GM19239 (cell line): ENCODE measurements at regions not wholly inside any gene's neighbourhood (a gene's known extent, or its start where the extent isn't known, plus 50 kb on each side); places are given as distances from the start of the nearest gene placed in this dataset.

Source experiments
- DNase-seq: peaks from one replicate; pipeline ENCODE4 v3.0.0; 2011; ENCODE audit warnings: low spot score; ENCODE audit not compliant: insufficient read length
- FAIRE-seq: peaks from 2 replicates; lab custom pipeline; 2011; peaks lifted over from hg19 to GRCh38; lab: Jason Lieb, UNC

DNA sequence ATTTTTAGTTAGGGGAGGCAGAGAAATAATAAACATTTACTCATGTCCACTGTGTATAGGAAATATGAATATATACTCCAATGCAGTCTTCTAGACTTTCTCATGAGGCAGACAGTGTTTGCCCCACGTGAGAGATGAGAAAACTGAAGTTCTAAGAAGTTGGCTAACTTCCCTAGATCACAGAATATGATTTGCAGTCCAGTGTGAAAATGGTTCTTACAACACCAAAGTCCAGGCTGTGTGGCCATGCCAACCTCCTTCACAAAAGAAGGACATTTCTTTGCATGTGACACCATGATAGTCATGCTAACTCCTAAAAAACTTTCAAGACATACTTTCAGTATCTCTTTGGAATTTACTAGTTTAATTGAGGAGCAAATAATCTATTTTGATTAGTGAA lies 143.7 kb downstream of the IRS1 start:
- FAIRE-seq (no peak), DNase-seq (no peak)

- FAIRE-seq (no peak), DNase-seq (no peak)
Measured at GRCh38 chr2:226652983-226653765, 146.4 kb downstream of the IRS1 start.

GRCh38 chr2:226652369-226652768 lies 147.3 kb downstream of the IRS1 start:
- DNase-seq (peak; percentile 5), FAIRE-seq (peak; percentile 55)

DNA sequence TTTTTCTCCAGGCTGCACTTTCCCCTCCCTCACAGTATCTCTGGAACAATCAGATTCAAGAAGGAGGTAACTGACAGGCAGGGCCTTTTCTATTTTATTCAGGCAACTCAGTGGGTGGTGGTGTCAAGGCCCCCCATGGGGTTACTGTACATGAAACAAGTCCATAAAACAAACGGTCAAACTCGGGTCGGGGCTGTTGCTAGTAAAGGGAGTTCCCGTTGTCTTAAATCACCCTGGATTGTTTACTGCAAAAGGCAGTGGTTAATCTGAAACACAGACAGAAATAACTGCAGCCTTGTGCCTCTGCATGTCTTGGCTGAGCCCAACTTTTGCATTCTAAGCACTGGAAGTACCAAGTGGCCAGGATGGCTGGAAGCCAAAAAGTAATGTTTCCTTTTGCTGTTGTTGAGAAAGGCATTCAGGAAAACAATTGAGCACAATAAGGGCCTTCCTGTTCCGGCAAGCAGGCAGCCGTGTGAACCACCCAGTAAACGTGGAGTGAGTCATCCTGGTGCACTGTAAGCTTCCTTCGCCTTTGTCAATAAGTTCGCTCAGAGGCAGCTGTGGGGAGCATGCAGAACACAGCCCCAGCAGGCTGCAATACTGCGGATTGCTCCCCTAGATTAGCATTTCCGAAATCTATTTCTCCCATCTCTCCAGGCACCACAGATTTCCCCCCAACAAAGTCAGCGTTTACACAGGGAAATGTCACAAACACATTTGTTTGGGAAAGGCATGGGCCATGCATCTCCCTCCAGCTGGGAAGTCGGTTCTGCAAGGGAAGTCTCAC lies 149.6 kb downstream of the IRS1 start:
- FAIRE-seq (peak; percentile 68), DNase-seq (peak; percentile 12)

- no peak for FAIRE-seq
- no peak for DNase-seq
Measured at GRCh38 chr2:226649201-226649600, 150.4 kb downstream of the IRS1 start.

- FAIRE-seq (no peak), DNase-seq (no peak)
Measured at GRCh38 chr2:226647621-226648518, 151.8 kb downstream of the IRS1 start.

DNA sequence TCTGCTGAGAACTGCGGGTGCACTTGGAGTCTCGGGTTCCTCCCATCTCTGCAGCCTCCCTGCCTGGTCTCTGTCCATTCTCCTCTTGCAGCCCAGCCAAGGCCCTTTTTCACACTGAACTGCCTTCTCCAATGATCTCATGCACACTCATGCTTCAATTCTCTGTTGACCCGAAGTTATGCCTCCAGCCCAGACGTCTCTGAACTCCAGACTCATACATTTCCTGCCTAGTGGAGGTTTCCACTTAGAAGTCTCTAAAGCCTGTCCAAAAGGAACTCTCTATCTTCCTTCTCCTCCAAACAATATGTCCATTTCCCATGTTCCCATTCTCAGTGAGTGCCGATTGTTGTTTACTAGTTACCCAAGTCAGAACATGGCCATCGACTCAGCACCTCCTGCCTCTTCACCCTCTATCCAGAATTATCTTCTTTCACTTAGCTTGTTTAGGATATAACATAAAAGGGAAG lies 155.2 kb downstream of the IRS1 start:
- no peak for DNase-seq

GRCh38 chr2:226643946-226644282 lies 155.7 kb downstream of the IRS1 start:
- FAIRE-seq (no peak), DNase-seq (no peak)

More for the DNA sequence above, 155.2 kb downstream of the IRS1 start:
- FAIRE-seq = no peak

DNA sequence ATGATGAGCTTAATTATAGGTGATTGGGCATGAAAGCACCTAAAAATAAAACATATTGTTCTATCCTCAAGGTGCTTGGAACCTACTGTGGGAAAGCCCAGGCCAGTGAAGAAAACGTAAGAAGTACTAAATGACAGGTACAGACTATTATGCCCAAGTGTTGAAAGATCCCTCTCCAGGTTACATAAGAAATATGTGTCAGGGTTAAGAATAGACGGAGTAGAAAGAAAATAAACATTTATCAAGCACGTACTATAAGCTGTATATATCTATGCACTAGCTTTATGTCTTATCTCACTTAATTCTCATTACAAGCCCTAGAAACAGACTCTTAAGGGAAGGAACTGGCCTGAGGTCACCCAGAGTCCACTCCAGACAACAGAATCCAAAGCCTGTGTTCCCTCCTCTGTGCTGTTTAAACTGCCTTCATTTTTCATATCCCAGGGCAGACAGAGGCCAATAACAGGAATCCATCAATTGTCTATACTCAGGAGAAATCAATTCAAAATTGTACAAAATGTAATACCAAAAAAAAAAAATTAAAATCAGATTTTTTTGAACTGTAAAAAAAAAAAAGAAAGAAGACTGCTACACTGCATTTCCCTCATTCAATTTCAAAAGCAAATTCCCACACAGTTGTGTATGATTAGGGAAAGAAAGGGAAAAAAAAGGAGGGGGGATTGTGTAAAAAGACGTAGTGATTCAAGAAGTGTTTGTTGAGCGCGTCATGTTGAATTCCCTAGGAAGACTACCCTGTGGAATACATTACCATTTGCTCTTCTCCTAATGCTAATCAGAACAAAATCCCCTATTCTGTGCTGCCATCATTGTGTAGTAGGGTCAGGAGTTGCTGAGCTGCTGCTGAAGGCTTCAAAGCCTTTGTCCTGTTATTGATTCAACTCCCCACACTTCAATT lies 156.3 kb downstream of the IRS1 start:
- DNase-seq = no peak
- FAIRE-seq = no peak

DNA sequence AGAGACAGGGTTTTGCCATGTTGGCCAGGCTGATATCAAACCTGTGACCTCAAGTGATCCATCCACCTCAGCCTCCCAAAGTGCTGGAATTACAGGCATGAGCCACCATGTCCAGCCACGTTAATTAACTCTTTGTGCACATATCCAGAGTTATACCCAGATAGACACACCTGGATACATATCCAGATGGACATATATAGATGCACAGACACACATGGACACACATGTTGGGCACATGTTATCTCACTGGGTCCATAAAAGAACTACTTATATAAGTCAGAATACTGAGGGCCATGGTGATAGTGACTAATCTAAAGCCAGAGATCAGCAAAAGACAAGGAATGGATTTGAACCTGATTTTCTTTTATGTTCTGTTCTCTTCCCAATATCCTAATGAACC lies 158.6 kb downstream of the IRS1 start:
- FAIRE-seq (no peak), DNase-seq (no peak)

DNA sequence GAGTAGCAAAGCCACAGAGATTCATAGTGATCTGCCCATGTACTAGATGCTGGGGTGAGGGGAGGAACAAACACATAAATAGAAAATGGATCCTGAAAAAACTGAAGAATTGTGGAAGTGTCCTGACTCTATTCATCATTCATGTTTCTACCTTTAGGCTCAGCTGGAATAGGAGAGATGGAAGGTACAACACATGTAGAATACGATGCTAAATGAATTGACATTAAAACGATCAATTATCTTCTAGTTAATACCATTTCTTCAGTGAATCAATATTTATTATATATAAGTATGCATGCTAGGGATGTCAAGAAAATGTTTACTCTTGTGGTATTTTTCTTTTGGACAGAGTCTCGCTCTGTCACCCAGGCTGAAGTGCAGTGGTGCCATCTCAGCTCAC lies 159.1 kb downstream of the IRS1 start:
- DNase-seq (no peak), FAIRE-seq (no peak)

DNA sequence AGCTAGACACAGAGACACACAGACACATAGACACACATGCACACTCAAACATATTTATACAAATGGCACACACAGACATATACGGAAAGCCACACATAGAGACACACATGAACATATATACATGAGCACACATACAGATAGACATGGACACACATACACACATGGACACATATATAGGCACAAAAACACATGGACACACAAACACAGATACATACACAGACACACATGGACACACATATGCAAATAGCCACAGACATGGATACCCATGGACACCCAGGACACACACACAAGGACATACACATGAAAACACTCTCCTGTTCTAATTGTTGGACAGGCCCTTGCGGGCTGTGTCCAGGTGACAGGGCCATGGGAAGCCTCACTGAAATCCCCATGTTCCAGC lies 160.1 kb downstream of the IRS1 start:
- DNase-seq (no peak), FAIRE-seq (no peak)

GRCh38 chr2:226638576-226638975 lies 161.0 kb downstream of the IRS1 start:
- no peak for DNase-seq

DNA sequence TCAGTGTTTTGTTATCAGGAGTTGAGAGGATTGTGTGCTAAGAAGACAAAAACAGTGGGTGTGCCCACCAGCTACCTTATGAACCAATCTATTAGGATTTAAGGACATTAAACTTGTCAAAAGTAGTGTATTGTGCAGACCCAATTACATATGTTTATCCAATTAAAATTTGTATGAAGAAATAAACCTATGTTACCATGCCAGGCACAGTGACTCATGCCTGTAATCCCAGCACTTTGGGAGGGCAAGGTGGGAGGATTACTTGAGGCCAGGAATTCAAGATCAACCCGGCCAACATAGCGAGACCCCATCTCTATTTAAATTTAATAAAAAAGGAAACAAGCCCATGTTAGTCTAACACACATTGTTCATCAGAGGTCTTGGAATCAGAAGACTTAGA lies 162.2 kb downstream of the IRS1 start:
- no peak for FAIRE-seq

More at GRCh38 chr2:226638576-226638975, 161.0 kb downstream of the IRS1 start:
- FAIRE-seq = no peak

GRCh38 chr2:226636586-226636985 lies 163.0 kb downstream of the IRS1 start:
- FAIRE-seq = no peak
- DNase-seq = no peak

More for the DNA sequence above, 162.2 kb downstream of the IRS1 start:
- no peak for DNase-seq

- DNase-seq = no peak
Measured at GRCh38 chr2:226634943-226635604, 164.5 kb downstream of the IRS1 start.

DNA sequence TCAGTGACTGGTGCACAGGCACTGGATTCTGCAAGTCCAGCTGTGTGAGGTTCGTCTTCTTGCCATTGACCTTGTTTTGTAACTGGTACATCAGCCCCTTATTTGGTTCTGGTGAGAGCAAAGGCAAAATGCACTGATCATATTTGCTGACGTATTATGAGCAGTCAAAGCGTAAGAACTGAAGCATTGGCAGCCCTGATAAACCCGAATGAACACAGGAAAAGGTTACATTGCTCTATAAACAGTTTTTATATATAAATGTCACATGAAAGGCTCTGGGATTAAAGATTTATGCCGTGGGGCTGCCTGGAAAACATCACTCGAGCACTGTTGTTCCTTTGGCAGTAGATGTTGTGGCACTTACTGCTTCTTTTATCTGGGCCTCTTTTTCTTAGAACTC lies 167.9 kb downstream of the IRS1 start:
- no peak for DNase-seq
- FAIRE-seq = no peak

More at GRCh38 chr2:226634943-226635604, 164.5 kb downstream of the IRS1 start:
- no peak for FAIRE-seq

- FAIRE-seq (no peak), DNase-seq (no peak)
Measured at GRCh38 chr2:226631187-226631586, 168.4 kb downstream of the IRS1 start.

DNA sequence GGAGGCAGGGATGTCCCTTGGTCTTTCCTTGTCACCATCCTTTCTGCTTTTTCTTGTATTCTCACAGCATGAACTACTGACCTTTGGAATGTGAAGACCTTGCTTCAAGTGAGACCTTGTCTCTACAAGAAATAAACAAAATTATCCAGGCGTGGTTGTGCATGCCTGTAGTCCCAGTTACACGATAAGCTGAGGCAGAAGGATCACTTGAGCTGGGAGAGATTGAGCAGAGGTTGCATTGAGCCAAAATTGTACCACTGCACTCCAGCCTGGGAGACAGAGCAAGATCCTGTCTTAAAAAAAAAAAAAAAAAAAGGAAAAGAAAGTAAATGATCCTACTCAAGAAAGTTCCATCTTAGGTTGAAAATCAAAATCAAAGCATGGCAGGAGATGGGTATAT lies 173.7 kb downstream of the IRS1 start:
- FAIRE-seq (no peak), DNase-seq (no peak)
